Stimulated activated CD4-positive, alpha-beta T cell treated with anti-CD3 and anti-CD28 coated beads, Interleukin-15, amount 100 ng/mL, for 48 hours (primary cell): ENCODE measurements at regions not wholly inside any gene's neighbourhood (a gene's known extent, or its start where the extent isn't known, plus 50 kb on each side); places are given as distances from the start of the nearest gene placed in this dataset.
"Not testable (repeated sequence)": the region's sequence is repeated elsewhere in the genome, so short reads cannot be mapped to it uniquely, and the experiment has no call there.

Experiments
- DNase-seq, 2 donors: peaks; one replicate each; pipeline ENCODE4 v3.0.0-alpha.2; 2020; ENCODE audit warnings: low read depth in 2 of 2

- DNase-seq, result no peak
These were observed 176.1 kb upstream of the PFKP start for GRCh38 chr10:2891073-2891769.

- no peak for DNase-seq
These were observed 177.3 kb upstream of the PFKP start for GRCh38 chr10:2890093-2890492.

- DNase-seq, result no peak
These were observed 178.8 kb upstream of the PFKP start for GRCh38 chr10:2888403-2889004.

- no peak for DNase-seq
These were observed 179.8 kb upstream of the PFKP start for GRCh38 chr10:2887391-2888070.

GRCh38 chr10:2886662-2887061, 180.7 kb upstream of the PFKP start:
- DNase-seq, result no peak

GRCh38 chr10:2885288-2886278, 181.8 kb upstream of the PFKP start:
- no peak for DNase-seq

- not testable (repeated sequence) for DNase-seq
These were observed 183.3 kb upstream of the PFKP start for GRCh38 chr10:2883983-2884540.

GRCh38 chr10:2883238-2883637, 184.1 kb upstream of the PFKP start:
- DNase-seq, result no peak

- no peak for DNase-seq
These were observed 184.7 kb upstream of the PFKP start for GRCh38 chr10:2882628-2883027.

GRCh38 chr10:2881720-2882620, 185.4 kb upstream of the PFKP start:
- DNase-seq, result no peak

- not testable (repeated sequence) for DNase-seq
These were observed 187.3 kb upstream of the PFKP start for GRCh38 chr10:2880050-2880449.

- DNase-seq, result no peak
These were observed 188.5 kb upstream of the PFKP start for GRCh38 chr10:2878818-2879217.

GRCh38 chr10:2876032-2876431, 191.3 kb upstream of the PFKP start:
- no peak for DNase-seq

- DNase-seq, result no peak
These were observed 192.4 kb upstream of the PFKP start for GRCh38 chr10:2874963-2875362.

GRCh38 chr10:2873769-2874168, 193.6 kb upstream of the PFKP start:
- DNase-seq, result no peak

- DNase-seq, result no peak
These were observed 195.6 kb upstream of the PFKP start for GRCh38 chr10:2871673-2872219.

GRCh38 chr10:2870654-2871053, 196.7 kb upstream of the PFKP start:
- no peak for DNase-seq

- DNase-seq, result no peak
These were observed 199.5 kb upstream of the PFKP start for GRCh38 chr10:2867788-2868299.

GRCh38 chr10:2866569-2866968, 200.8 kb upstream of the PFKP start:
- DNase-seq, result no peak

GRCh38 chr10:2861632-2862210, 205.6 kb upstream of the PFKP start:
- DNase-seq, result no peak
